ENCODE measurements at regions not wholly inside any gene's neighbourhood (a gene's known extent, or its start where the extent isn't known, plus 50 kb on each side); places are given as distances from the start of the nearest gene placed in this dataset.

DNA sequence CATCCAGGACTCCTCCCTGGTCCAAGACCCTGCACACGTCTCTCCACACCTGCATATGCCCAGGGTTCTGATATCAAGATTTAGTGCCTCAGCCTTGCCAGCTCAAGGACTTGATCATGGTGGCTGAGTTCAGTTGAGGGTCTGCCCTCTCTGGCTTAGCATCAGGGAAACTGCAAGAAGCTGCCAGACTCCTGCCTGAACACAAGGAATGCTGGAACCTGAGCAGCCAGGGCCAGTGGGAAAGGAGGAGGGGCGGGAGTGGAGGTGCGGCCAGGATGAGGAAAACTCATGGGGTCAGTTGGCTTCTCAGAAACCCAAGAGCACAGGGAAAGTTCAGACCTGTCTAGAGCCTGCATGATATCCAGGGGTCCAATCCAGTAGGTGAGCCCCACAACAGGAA lies 546.1 kb downstream of the BUD13 start:
- Histone ChIP-seq H3K27me3 (ENCODE audit: control insufficient read depth, insufficient read depth, low read length) (no peaks in the 10 kb centered on the region), H3K36me3 (ENCODE audit: control insufficient read depth, insufficient read depth, low read length) (no peaks in the 10 kb centered on the region), H3K4me1 (ENCODE audit: control insufficient read depth, insufficient read depth, low read length) (peaks cover 24% of the 10 kb centered on the region), H3K27ac (ENCODE audit: low read depth, low read length) (no peak overlapping the region), H3K9me3 (ENCODE audit: control insufficient read depth, insufficient read depth, low read length) (no peaks in the 10 kb centered on the region), H3K4me3 (ENCODE audit: low read depth, low read length) (no peak overlapping the region)
- 85% methylated on average over 3 of the region's 3 CpGs for WGBS (ENCODE audit: insufficient coverage)
- no peak for DNase-seq (ENCODE audit: low read depth in 4 of 6, low spot score in 6 of 6)

DNA sequence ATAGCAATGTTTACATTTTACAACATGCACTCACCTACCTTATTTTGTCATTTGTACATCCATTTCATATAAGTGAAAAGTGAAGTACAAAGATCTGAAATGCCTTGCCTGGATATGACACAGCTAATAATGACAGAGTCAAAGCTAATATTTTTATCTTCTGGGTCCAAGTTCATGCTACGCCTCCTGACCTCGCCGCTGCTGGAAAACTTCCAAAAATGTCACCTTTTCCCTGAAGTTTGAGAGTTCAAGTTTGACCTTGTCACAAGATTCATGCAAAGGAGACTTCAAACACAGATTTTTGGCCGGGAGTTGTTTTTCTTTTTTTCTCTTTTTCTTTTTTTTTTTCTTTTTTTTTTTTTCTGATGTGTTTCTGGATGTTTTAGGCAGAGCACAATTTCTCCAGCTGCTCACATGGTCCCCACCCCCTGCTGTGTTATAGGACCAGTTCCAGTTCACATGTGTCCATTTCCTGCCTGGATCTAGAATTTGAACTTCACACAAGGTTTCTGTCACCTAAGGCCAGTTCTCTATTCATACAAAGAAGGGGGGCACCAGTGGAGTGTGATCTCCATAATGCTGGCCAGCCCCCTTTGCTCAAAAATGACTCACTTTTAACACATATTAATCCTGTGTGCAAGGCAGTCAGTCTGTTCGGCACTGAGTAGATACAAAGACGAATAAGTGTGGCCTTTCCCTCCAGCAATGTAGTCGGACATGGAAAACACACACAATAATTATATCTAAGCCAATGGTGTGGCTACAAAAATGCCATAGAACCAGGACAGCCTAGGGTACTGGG lies 546.8 kb downstream of the BUD13 start:
- WGBS (ENCODE audit: insufficient coverage), result 97% methylated on average over 3 of the region's 7 CpGs
- DNase-seq (ENCODE audit: low read depth in 4 of 6, low spot score in 6 of 6), result peak in 1 of 6 donors; percentile 59
- Histone ChIP-seq H3K4me1 (ENCODE audit: control insufficient read depth, insufficient read depth, low read length) (peaks cover 23% of the 10 kb centered on the region), H3K4me3 (ENCODE audit: low read depth, low read length) (no peak overlapping the region), H3K9me3 (ENCODE audit: control insufficient read depth, insufficient read depth, low read length) (no peaks in the 10 kb centered on the region), H3K36me3 (ENCODE audit: control insufficient read depth, insufficient read depth, low read length) (no peaks in the 10 kb centered on the region), H3K27ac (ENCODE audit: low read depth, low read length) (no peak overlapping the region), H3K27me3 (ENCODE audit: control insufficient read depth, insufficient read depth, low read length) (no peaks in the 10 kb centered on the region)

- Histone ChIP-seq H3K4me1 (ENCODE audit: control insufficient read depth, insufficient read depth, low read length) (peaks cover 15% of the 10 kb centered on the region), H3K27ac (ENCODE audit: low read depth, low read length) (no peak overlapping the region), H3K4me3 (ENCODE audit: low read depth, low read length) (no peak overlapping the region), H3K36me3 (ENCODE audit: control insufficient read depth, insufficient read depth, low read length) (no peaks in the 10 kb centered on the region), H3K9me3 (ENCODE audit: control insufficient read depth, insufficient read depth, low read length) (no peaks in the 10 kb centered on the region), H3K27me3 (ENCODE audit: control insufficient read depth, insufficient read depth, low read length) (no peaks in the 10 kb centered on the region)
- 55% methylated on average over 4 of the region's 6 CpGs for WGBS (ENCODE audit: insufficient coverage)
- peak in 2 of 6 donors; percentile 52 to 64 for DNase-seq (ENCODE audit: low read depth in 4 of 6, low spot score in 6 of 6)
Measured at GRCh38 chr11:116225236-116225635, 547.6 kb downstream of the BUD13 start.

DNA sequence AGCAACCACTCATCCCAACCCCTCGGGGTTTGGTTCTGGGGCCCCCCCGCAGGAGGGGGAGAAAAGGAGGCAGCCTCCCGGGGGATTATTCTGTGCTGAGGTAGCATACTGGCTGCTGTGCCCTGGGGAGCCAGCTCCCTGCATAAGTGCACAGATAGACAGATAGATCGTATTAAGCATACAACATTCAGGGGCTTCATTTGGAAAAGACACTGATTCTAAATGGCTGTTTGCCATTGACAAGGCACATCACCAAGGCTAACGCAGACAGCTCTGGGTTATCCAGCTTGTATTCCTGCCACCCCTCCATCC lies 547.9 kb downstream of the BUD13 start:
- peak in 1 of 6 donors; percentile 51 for DNase-seq (ENCODE audit: low read depth in 4 of 6, low spot score in 6 of 6)
- H3K4me1 ChIP-seq (ENCODE audit: control insufficient read depth, insufficient read depth, low read length), result peaks cover 15% of the 10 kb centered on the region
- H3K27me3 ChIP-seq (ENCODE audit: control insufficient read depth, insufficient read depth, low read length), result no peaks in the 10 kb centered on the region
- H3K9me3 ChIP-seq (ENCODE audit: control insufficient read depth, insufficient read depth, low read length), result no peaks in the 10 kb centered on the region
- no peaks in the 10 kb centered on the region for H3K36me3 ChIP-seq (ENCODE audit: control insufficient read depth, insufficient read depth, low read length)
- whole genome bisulfite sequencing (ENCODE audit: insufficient coverage), result 41% methylated on average over 2 of the region's 5 CpGs
- H3K4me3 ChIP-seq (ENCODE audit: low read depth, low read length), result no peak overlapping the region
- no peak overlapping the region for H3K27ac ChIP-seq (ENCODE audit: low read depth, low read length)

DNA sequence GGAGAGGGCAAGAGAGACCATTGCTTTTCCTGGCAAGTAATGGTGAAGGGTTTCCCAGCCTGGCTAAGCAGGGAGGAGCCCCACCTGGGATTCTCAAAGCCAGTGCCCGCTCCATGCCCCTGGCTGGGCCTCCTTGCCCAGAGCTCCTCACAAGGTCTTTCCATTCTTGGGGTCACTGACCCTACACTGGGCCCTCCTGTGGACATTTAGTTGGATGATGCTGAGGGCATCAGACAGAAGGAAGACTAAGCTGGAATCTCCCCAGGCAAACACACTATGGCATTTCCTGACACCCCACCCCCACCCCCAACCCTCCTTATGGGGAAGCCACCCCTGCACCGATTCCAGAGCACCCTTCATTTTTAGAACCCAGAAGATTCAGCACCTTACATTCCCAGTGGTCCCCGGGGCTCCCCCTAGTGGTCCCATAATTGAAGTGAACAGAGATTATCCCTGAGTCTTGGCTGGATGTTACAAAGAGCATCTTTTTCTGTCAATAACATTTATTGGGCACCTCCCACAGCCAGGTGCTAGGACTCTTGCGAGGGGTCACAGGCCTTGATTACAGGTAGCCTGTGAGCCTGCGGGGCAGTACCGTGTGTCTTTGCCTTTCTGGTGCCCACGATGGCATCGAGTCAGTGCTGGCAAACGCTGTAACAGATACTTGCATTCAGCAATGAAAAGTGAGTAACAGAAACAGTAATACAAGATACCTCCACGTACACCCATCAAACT lies 548.5 kb downstream of the BUD13 start:
- H3K27me3 ChIP-seq (ENCODE audit: control insufficient read depth, insufficient read depth, low read length), result no peaks in the 10 kb centered on the region
- WGBS (ENCODE audit: insufficient coverage), result 59% methylated on average over 4 of the region's 10 CpGs
- DNase-seq (ENCODE audit: low read depth in 4 of 6, low spot score in 6 of 6), result peak in 2 of 6 donors; percentile 66 to 77
- H3K9me3 ChIP-seq (ENCODE audit: control insufficient read depth, insufficient read depth, low read length), result no peaks in the 10 kb centered on the region
- no peak overlapping the region for H3K27ac ChIP-seq (ENCODE audit: low read depth, low read length)
- H3K36me3 ChIP-seq (ENCODE audit: control insufficient read depth, insufficient read depth, low read length), result no peaks in the 10 kb centered on the region
- peaks cover 15% of the 10 kb centered on the region for H3K4me1 ChIP-seq (ENCODE audit: control insufficient read depth, insufficient read depth, low read length)
- H3K4me3 ChIP-seq (ENCODE audit: low read depth, low read length), result no peak overlapping the region

DNA sequence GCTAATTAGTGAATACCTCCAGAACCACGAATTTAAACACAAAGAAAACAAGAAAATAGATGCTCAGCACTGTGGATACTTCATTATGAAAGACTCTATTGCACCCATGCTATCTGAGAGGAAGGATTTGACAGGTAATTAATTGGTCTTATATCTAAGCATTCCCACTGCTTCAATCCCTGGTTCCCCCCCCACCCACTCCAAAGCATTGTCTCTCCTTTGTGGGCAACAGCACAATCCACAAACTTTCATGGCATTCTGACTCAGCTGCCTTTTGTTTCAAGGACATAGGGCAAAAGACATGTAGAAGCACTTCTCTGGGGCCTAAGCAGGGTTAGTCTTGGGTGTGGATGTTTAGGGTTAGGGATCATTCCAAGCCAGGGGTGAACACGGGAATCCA lies 551.4 kb downstream of the BUD13 start:
- Histone ChIP-seq H3K27me3 (ENCODE audit: control insufficient read depth, insufficient read depth, low read length) (no peaks in the 10 kb centered on the region), H3K36me3 (ENCODE audit: control insufficient read depth, insufficient read depth, low read length) (no peaks in the 10 kb centered on the region), H3K9me3 (ENCODE audit: control insufficient read depth, insufficient read depth, low read length) (no peaks in the 10 kb centered on the region), H3K27ac (ENCODE audit: low read depth, low read length) (no peak overlapping the region), H3K4me3 (ENCODE audit: low read depth, low read length) (no peak overlapping the region), H3K4me1 (ENCODE audit: control insufficient read depth, insufficient read depth, low read length) (peaks cover 12% of the 10 kb centered on the region)
- DNase-seq (ENCODE audit: low read depth in 4 of 6, low spot score in 6 of 6), result no peak
- 50% methylated on average over 2 of the region's 2 CpGs for WGBS (ENCODE audit: insufficient coverage)

GRCh38 chr11:116219171-116219635 lies 553.6 kb downstream of the BUD13 start:
- Histone ChIP-seq H3K9me3 (ENCODE audit: control insufficient read depth, insufficient read depth, low read length) (no peaks in the 10 kb centered on the region), H3K27me3 (ENCODE audit: control insufficient read depth, insufficient read depth, low read length) (no peaks in the 10 kb centered on the region), H3K4me1 (ENCODE audit: control insufficient read depth, insufficient read depth, low read length) (peaks cover 3% of the 10 kb centered on the region), H3K4me3 (ENCODE audit: low read depth, low read length) (no peak overlapping the region), H3K36me3 (ENCODE audit: control insufficient read depth, insufficient read depth, low read length) (no peaks in the 10 kb centered on the region), H3K27ac (ENCODE audit: low read depth, low read length) (no peak overlapping the region)
- 67% methylated on average over 5 of the region's 5 CpGs for WGBS (ENCODE audit: insufficient coverage)
- peak in 2 of 6 donors; percentile 51 to 67 for DNase-seq (ENCODE audit: low read depth in 4 of 6, low spot score in 6 of 6)

DNA sequence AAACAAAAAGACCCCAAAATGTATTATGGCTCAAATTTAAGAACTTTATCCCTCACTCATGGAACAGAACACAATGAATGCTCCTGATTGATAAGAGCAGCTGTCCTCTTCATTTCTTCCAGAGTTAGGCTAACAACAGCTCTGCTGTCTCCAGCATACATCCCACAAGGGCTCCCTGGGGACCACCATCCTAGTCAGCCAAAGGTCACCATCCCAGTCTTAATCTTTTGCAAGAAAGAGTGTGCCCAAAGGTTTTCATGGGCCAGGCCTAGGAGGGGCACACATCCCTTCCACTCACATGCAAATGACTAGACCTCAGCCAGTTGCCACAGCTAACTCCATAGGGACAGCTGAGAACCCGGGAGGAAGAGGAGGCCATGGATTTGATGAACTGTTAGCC lies 555.3 kb downstream of the BUD13 start:
- WGBS (ENCODE audit: insufficient coverage), result no CpG with 5 or more reads among the region's 1 CpG
- H3K27me3 ChIP-seq (ENCODE audit: control insufficient read depth, insufficient read depth, low read length), result no peaks in the 10 kb centered on the region
- H3K36me3 ChIP-seq (ENCODE audit: control insufficient read depth, insufficient read depth, low read length), result no peaks in the 10 kb centered on the region
- no peaks in the 10 kb centered on the region for H3K9me3 ChIP-seq (ENCODE audit: control insufficient read depth, insufficient read depth, low read length)
- H3K27ac ChIP-seq (ENCODE audit: low read depth, low read length), result no peak overlapping the region
- no peak overlapping the region for H3K4me3 ChIP-seq (ENCODE audit: low read depth, low read length)
- peaks cover 3% of the 10 kb centered on the region for H3K4me1 ChIP-seq (ENCODE audit: control insufficient read depth, insufficient read depth, low read length)
- no peak for DNase-seq (ENCODE audit: low read depth in 4 of 6, low spot score in 6 of 6)

- Histone ChIP-seq H3K36me3 (ENCODE audit: control insufficient read depth, insufficient read depth, low read length) (no peaks in the 10 kb centered on the region), H3K9me3 (ENCODE audit: control insufficient read depth, insufficient read depth, low read length) (no peaks in the 10 kb centered on the region), H3K4me1 (ENCODE audit: control insufficient read depth, insufficient read depth, low read length) (peaks cover 3% of the 10 kb centered on the region), H3K27me3 (ENCODE audit: control insufficient read depth, insufficient read depth, low read length) (no peaks in the 10 kb centered on the region), H3K27ac (ENCODE audit: low read depth, low read length) (no peak overlapping the region), H3K4me3 (ENCODE audit: low read depth, low read length) (no peak overlapping the region)
- peak in 3 of 6 donors; percentile 69 to 89 (median 84) for DNase-seq (ENCODE audit: low read depth in 4 of 6, low spot score in 6 of 6)
- WGBS (ENCODE audit: insufficient coverage), result 0% methylated on average over 5 of the region's 6 CpGs
Measured at GRCh38 chr11:116217006-116217405, 555.8 kb downstream of the BUD13 start.
